HCT116 (cell line): ENCODE measurements at regions not wholly inside any gene's neighbourhood (a gene's known extent, or its start where the extent isn't known, plus 50 kb on each side); places are given as distances from the start of the nearest gene placed in this dataset.

Source experiments
- ATAC-seq: fragments of 200-7000 bp; cut with Tn5 transposase; 2 replicates; pipeline ENCODE4 v1.9.1; 2020; ENCODE audit warnings: mild to moderate bottlenecking, moderate library complexity
- BruUV-seq: library from RNA; stranded (reverse); fragments of 400-500 nt; replicated peaks from 2 replicates; lab custom pipeline; 2021; lab: Mats Ljungman, UMichigan
- CTCF ChIA-PET: fragments of 300-600 bp; sonication (Branson Sonifier 250); formaldehyde crosslinking; loops from one replicate; lab custom pipeline; 2021; ENCODE audit warnings: antibody characterized with exemption; lab: Charles Lee
- POLR2A ChIA-PET: fragments of 300-600, 350-600 bp; sonication (Branson Sonifier 250); formaldehyde crosslinking; loops from one replicate; lab custom pipeline; 2021; ENCODE audit warnings: antibody characterized with exemption; lab: Charles Lee
- RAD21 ChIA-PET, 2 experiments: fragments of 300-600 bp; sonication (Branson Sonifier 250); formaldehyde crosslinking; loops; one replicate each; lab custom pipeline; 2023; ENCODE audit warnings: low total read pairs in 2 of 2; ENCODE audit not compliant: uncharacterized antibody in 2 of 2, unreplicated experiment in 2 of 2, low non-redundant PET in 1 of 2; lab: Charles Lee
- DNase-seq: peaks from one replicate; pipeline ENCODE4 v3.0.0-alpha.2; 2010; ENCODE audit warnings: low read depth, low spot score
- H2AFZ ChIP-seq: fragments of 200-600 bp; shearing (Covaris generic), sonication (generic); 2 replicates; pipeline ENCODE4 v1.6.1; 2017; ENCODE audit warnings: low read depth, mixed run types, mixed read lengths, antibody characterized with exemption, low read length; ENCODE audit not compliant: poor library complexity, severe bottlenecking
- H3K27ac ChIP-seq: 2 replicates; pipeline ENCODE4 v1.5.1; 2012; ENCODE audit warnings: low read depth, low read length
- H3K27me3 ChIP-seq: fragments of 200-600 bp; sonication (generic); 2 replicates; pipeline ENCODE4 v1.6.1; 2016; ENCODE audit warnings: mixed run types, low read length, mixed read lengths; ENCODE audit not compliant: insufficient read depth
- H3K36me3 ChIP-seq, 2 experiments: fragments of 200-500 bp in 1 of 2; fragments of 200-600 bp in 1 of 2; sonication (Bioruptor generic) in 1 of 2; sonication (generic) in 1 of 2; 2 replicates each; pipeline versions ENCODE4 v1.5.1 to v1.6.1; 2014 to 2016; ENCODE audit warnings: low read length in 2 of 2, inconsistent platforms in 1 of 2, mixed read lengths in 1 of 2, mixed run types in 1 of 2; ENCODE audit not compliant: insufficient read depth in 2 of 2, control insufficient read depth in 1 of 2
- H3K4me1 ChIP-seq, 2 experiments: fragments of 200-600 bp in 1 of 2; sonication (generic) in 1 of 2; 2 replicates each; pipeline versions ENCODE4 v1.5.1 to v1.6.1; 2012 to 2017; ENCODE audit warnings: low read length in 2 of 2, inconsistent platforms in 1 of 2, mild to moderate bottlenecking in 1 of 2, mixed read lengths in 1 of 2, mixed run types in 1 of 2, moderate library complexity in 1 of 2; ENCODE audit not compliant: insufficient read depth in 2 of 2, control insufficient read depth in 1 of 2
- H3K4me2 ChIP-seq: fragments of 200-600 bp; sonication (generic); 2 replicates; pipeline ENCODE4 v1.6.1; 2017; ENCODE audit warnings: mixed run types, low read length, mixed read lengths
- H3K4me3 ChIP-seq, 2 experiments: fragments of 200-600 bp in 1 of 2; sonication (generic) in 1 of 2; replicated peaks in 1 of 2; 2 replicates each; pipeline ENCODE4 v1.5.1; 2011 to 2016; ENCODE audit warnings: low read length in 2 of 2, control low read depth in 1 of 2, low read depth in 1 of 2, mild to moderate bottlenecking in 1 of 2, mixed read lengths in 1 of 2, mixed run types in 1 of 2
- H3K79me2 ChIP-seq: fragments of 200-600 bp; sonication (generic); 2 replicates; pipeline ENCODE4 v1.6.1; 2017; ENCODE audit warnings: mild to moderate bottlenecking, mixed run types, low read length, moderate library complexity, mixed read lengths; ENCODE audit not compliant: insufficient read depth
- H3K9ac ChIP-seq: fragments of 200-600 bp; sonication (generic); 2 replicates; pipeline ENCODE4 v1.6.1; 2016; ENCODE audit warnings: low read length, mixed read lengths
- H3K9me2 ChIP-seq: fragments of 200-600 bp; sonication (generic), shearing (Covaris generic); 2 replicates; pipeline ENCODE4 v1.6.1; 2017; ENCODE audit warnings: mixed run types, mild to moderate bottlenecking, moderate library complexity; ENCODE audit not compliant: insufficient read depth
- H3K9me3 ChIP-seq, 2 experiments: fragments of 200-500 bp in 1 of 2; fragments of 200-600 bp in 1 of 2; sonication (Bioruptor generic) in 1 of 2; sonication (generic) in 1 of 2; 2 replicates each; pipeline ENCODE4 v1.6.1; 2014 to 2017; ENCODE audit warnings: low read length in 2 of 2, mixed read lengths in 2 of 2, inconsistent platforms in 1 of 2, low read depth in 1 of 2, mild to moderate bottlenecking in 1 of 2, mixed run types in 1 of 2, moderate library complexity in 1 of 2; ENCODE audit not compliant: control insufficient read depth in 1 of 2, insufficient read depth in 1 of 2
- H4K20me1 ChIP-seq: fragments of 200-600 bp; sonication (generic), shearing (Covaris generic); 2 replicates; pipeline ENCODE4 v1.6.1; 2017; ENCODE audit warnings: mixed run types, mild to moderate bottlenecking, moderate library complexity; ENCODE audit not compliant: insufficient read depth
- CBX3 ChIP-seq: IDR thresholded peaks from 2 replicates; pipeline ENCODE4 v1.6.1; 2012; ENCODE audit warnings: low read depth
- CEBPB ChIP-seq: IDR thresholded peaks from 2 replicates; pipeline ENCODE4 v1.6.1; 2012; ENCODE audit warnings: low read depth
- EZH2 ChIP-seq: fragments of 200-600 bp; sonication (generic); IDR thresholded peaks from 2 replicates; pipeline ENCODE4 v1.6.1; 2017; ENCODE audit warnings: antibody characterized with exemption, mixed run types
- FOSL1 ChIP-seq: IDR thresholded peaks from 2 replicates; pipeline ENCODE4 v1.6.1; 2012; ENCODE audit warnings: low read depth
- JUND ChIP-seq: IDR thresholded peaks from 2 replicates; pipeline ENCODE4 v1.6.1; 2012
- RAD21 ChIP-seq: IDR thresholded peaks from 2 replicates; pipeline ENCODE4 v1.6.1; 2012; ENCODE audit warnings: low read depth, mild to moderate bottlenecking
- SRF ChIP-seq: IDR thresholded peaks from 2 replicates; pipeline ENCODE4 v1.6.1; 2012; ENCODE audit warnings: low read depth
- YY1 ChIP-seq: IDR thresholded peaks from 2 replicates; pipeline ENCODE4 v1.6.1; 2011; ENCODE audit warnings: low read length, low read depth, moderate library complexity, mild to moderate bottlenecking; ENCODE audit not compliant: insufficient replicate concordance; ENCODE audit errors: extremely low read depth
- ZFX ChIP-seq: fragments of 450-650 bp; IDR thresholded peaks from 2 replicates; pipeline ENCODE4 v1.6.1; 2017
- ZNF274 ChIP-seq: fragments of 200-500 bp; sonication (Bioruptor generic); IDR thresholded peaks from 2 replicates; pipeline ENCODE4 v1.6.1; 2014; ENCODE audit warnings: mild to moderate bottlenecking, low read depth, low read length, inconsistent platforms
- intact Hi-C: fragments of 100-400 bp; cut with micrococcal nuclease; formaldehyde crosslinking; loops from 2 replicates; pipeline ENCODE4 v1.10.0; 2022
- TF ChIP-seq, protein P1 (sequence below): IDR thresholded peaks from 2 replicates; pipeline ENCODE4 v1.6.1; 2012
- TF ChIP-seq, protein P2 (sequence below): IDR thresholded peaks from 2 replicates; pipeline ENCODE4 v1.6.1; 2012; ENCODE audit warnings: low read depth
- TF ChIP-seq, protein P3 (sequence below): IDR thresholded peaks from 2 replicates; pipeline ENCODE4 v1.6.1; 2011; ENCODE audit warnings: mild to moderate bottlenecking, low read length, moderate library complexity; ENCODE audit not compliant: insufficient replicate concordance; ENCODE audit errors: extremely low read depth
- TF ChIP-seq, protein P4 (sequence below), 3 experiments: fragments of 200-600 bp in 1 of 3; sonication (generic) in 1 of 3; IDR thresholded peaks in 2 of 3; conservative IDR thresholded peaks in 1 of 3; 2 replicates each; pipeline ENCODE4 v1.5.1; 2012 to 2017; ENCODE audit warnings: low read depth in 2 of 3, low read length in 2 of 3, antibody characterized with exemption in 1 of 3, borderline replicate concordance in 1 of 3, control low read depth in 1 of 3, mild to moderate bottlenecking in 1 of 3, mixed read lengths in 1 of 3, mixed run types in 1 of 3, moderate library complexity in 1 of 3; ENCODE audit not compliant: insufficient read depth in 1 of 3

DNA sequence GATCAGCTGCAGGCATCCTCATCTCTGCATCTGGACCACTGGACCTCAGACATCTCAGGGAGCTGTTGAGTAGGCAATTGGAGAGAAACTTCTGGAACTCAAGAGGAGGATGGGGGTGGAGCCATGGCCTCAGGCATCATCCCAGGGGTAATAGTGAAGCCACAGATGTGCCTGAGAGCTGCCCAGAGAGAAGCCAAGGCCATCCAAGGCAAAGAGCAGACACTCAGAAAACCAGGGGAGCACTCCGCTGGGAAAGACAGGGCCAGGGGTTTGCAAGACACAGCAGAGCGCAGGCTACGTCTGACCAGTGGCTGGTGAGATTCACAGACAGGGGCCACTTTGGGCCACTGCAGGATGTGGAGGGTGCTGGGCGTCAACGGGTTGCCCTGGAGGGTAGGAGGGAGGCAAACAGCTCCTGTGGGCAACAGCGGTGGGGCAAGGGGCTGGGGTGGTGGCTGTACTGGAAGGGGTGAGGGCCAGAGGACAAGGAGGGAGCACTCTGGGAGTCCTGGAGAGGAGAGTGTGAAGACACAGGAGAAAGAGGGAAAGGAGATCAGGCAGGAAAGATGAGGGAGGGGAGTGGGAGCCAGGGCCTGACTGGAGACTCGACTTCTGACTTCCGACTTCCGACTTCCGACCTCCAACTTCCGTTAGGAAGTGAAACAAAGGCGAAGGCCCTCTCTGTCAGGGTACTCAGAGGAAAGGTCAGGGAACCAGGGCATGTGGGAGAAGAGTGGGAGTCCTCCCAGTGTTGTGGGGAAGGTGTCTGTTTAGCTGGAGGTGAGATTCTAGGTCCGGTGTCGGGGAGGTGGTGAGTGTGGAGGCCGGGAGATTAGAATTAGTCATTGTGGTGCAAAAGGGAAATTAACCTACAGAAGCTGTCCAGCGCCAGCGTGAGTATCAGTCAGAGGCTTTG lies 69.7 kb upstream of the ANTXRL start:
- no peaks in the 10 kb centered on the region for H3K9me2 ChIP-seq
- no peak overlapping the region for H2AFZ ChIP-seq
- ChIA-PET POLR2A (no interaction called here), RAD21 (no interaction called here), CTCF (no interaction called here)
- no peak overlapping the region for H3K4me2 ChIP-seq
- no peaks in the 10 kb centered on the region for H3K36me3 ChIP-seq
- peaks cover 3% of the 10 kb centered on the region; the same call in 1 of the 2 replicates for H3K27me3 ChIP-seq
- H4K20me1 ChIP-seq: no peaks in the 10 kb centered on the region
- DNase-seq (no peak), ATAC-seq (no peak)
- H3K9me3 ChIP-seq: no peaks in the 10 kb centered on the region
- intact Hi-C loops: no loop called here
- no TSS peak for BruUV-seq
- no peak overlapping the region for H3K4me3 ChIP-seq
- no peak overlapping the region for H3K9ac ChIP-seq
- no peaks in the 10 kb centered on the region for H3K4me1 ChIP-seq
- H3K79me2 ChIP-seq: no peaks in the 10 kb centered on the region
- TF ChIP-seq RAD21 (no peak), ZNF274 (no peak), YY1 (no peak), ZFX (no peak), SRF (no peak), JUND (no peak), FOSL1 (no peak), CBX3 (no peak), EZH2 (no peak), CEBPB (no peak)
- TF ChIP-seq, protein P1, sequence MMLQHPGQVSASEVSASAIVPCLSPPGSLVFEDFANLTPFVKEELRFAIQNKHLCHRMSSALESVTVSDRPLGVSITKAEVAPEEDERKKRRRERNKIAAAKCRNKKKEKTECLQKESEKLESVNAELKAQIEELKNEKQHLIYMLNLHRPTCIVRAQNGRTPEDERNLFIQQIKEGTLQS: no peak
- TF ChIP-seq, protein P2, sequence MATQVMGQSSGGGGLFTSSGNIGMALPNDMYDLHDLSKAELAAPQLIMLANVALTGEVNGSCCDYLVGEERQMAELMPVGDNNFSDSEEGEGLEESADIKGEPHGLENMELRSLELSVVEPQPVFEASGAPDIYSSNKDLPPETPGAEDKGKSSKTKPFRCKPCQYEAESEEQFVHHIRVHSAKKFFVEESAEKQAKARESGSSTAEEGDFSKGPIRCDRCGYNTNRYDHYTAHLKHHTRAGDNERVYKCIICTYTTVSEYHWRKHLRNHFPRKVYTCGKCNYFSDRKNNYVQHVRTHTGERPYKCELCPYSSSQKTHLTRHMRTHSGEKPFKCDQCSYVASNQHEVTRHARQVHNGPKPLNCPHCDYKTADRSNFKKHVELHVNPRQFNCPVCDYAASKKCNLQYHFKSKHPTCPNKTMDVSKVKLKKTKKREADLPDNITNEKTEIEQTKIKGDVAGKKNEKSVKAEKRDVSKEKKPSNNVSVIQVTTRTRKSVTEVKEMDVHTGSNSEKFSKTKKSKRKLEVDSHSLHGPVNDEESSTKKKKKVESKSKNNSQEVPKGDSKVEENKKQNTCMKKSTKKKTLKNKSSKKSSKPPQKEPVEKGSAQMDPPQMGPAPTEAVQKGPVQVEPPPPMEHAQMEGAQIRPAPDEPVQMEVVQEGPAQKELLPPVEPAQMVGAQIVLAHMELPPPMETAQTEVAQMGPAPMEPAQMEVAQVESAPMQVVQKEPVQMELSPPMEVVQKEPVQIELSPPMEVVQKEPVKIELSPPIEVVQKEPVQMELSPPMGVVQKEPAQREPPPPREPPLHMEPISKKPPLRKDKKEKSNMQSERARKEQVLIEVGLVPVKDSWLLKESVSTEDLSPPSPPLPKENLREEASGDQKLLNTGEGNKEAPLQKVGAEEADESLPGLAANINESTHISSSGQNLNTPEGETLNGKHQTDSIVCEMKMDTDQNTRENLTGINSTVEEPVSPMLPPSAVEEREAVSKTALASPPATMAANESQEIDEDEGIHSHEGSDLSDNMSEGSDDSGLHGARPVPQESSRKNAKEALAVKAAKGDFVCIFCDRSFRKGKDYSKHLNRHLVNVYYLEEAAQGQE: no peak
- TF ChIP-seq, protein P3, sequence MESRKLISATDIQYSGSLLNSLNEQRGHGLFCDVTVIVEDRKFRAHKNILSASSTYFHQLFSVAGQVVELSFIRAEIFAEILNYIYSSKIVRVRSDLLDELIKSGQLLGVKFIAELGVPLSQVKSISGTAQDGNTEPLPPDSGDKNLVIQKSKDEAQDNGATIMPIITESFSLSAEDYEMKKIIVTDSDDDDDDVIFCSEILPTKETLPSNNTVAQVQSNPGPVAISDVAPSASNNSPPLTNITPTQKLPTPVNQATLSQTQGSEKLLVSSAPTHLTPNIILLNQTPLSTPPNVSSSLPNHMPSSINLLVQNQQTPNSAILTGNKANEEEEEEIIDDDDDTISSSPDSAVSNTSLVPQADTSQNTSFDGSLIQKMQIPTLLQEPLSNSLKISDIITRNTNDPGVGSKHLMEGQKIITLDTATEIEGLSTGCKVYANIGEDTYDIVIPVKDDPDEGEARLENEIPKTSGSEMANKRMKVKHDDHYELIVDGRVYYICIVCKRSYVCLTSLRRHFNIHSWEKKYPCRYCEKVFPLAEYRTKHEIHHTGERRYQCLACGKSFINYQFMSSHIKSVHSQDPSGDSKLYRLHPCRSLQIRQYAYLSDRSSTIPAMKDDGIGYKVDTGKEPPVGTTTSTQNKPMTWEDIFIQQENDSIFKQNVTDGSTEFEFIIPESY: no peak
- TF ChIP-seq, protein P4, sequence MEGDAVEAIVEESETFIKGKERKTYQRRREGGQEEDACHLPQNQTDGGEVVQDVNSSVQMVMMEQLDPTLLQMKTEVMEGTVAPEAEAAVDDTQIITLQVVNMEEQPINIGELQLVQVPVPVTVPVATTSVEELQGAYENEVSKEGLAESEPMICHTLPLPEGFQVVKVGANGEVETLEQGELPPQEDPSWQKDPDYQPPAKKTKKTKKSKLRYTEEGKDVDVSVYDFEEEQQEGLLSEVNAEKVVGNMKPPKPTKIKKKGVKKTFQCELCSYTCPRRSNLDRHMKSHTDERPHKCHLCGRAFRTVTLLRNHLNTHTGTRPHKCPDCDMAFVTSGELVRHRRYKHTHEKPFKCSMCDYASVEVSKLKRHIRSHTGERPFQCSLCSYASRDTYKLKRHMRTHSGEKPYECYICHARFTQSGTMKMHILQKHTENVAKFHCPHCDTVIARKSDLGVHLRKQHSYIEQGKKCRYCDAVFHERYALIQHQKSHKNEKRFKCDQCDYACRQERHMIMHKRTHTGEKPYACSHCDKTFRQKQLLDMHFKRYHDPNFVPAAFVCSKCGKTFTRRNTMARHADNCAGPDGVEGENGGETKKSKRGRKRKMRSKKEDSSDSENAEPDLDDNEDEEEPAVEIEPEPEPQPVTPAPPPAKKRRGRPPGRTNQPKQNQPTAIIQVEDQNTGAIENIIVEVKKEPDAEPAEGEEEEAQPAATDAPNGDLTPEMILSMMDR (IDR thresholded peaks at IDR 0.05 in 2 of 3, conservative IDR thresholded peaks at IDR 0.05 in 1 of 3; ENCODE audit: borderline replicate concordance in 1 of 3, insufficient read depth in 1 of 3, low read depth in 2 of 3, low read length in 2 of 3): no peak
- H3K27ac ChIP-seq: no peak overlapping the region
